LNCaP clone FGC (cell line): ENCODE measurements at regions not wholly inside any gene's neighbourhood (a gene's known extent, or its start where the extent isn't known, plus 50 kb on each side); places are given as distances from the start of the nearest gene placed in this dataset.

Experiments
- DNase-seq: peaks from one replicate; pipeline ENCODE4 v3.0.0-alpha.2; 2011; ENCODE audit warnings: low read depth
- H3K4me3 ChIP-seq: 2 replicates; pipeline ENCODE4 v1.5.1; 2011; ENCODE audit warnings: mild to moderate bottlenecking, low read depth, low read length, control low read depth
- CTCF ChIP-seq: IDR thresholded peaks from 2 replicates; pipeline ENCODE4 v1.5.1; 2012; ENCODE audit warnings: mild to moderate bottlenecking; ENCODE audit not compliant: control insufficient read depth, insufficient read depth; ENCODE audit errors: extremely low read depth

- no peak for TF ChIP-seq CTCF
- DNase-seq, result no peak
- no peak overlapping the region for H3K4me3 ChIP-seq
These were observed 1372.1 kb downstream of the PCDH9 start for GRCh38 chr13:65857942-65858565.

- DNase-seq, result no peak
- TF ChIP-seq CTCF, result no peak
These were observed 1373.7 kb downstream of the PCDH9 start for GRCh38 chr13:65856431-65856830.

GRCh38 chr13:65855242-65855805, 1374.8 kb downstream of the PCDH9 start:
- DNase-seq, result no peak
- no peak for TF ChIP-seq CTCF
- no peak overlapping the region for H3K4me3 ChIP-seq

More at GRCh38 chr13:65856431-65856830, 1373.7 kb downstream of the PCDH9 start:
- H3K4me3 ChIP-seq, result no peak overlapping the region

- H3K4me3 ChIP-seq, result no peak overlapping the region
- TF ChIP-seq CTCF, result no peak
- DNase-seq, result no peak
These were observed 1375.7 kb downstream of the PCDH9 start for GRCh38 chr13:65854431-65854830.

- TF ChIP-seq CTCF, result no peak
- no peak for DNase-seq
- H3K4me3 ChIP-seq, result no peak overlapping the region
These were observed 1385.8 kb downstream of the PCDH9 start for GRCh38 chr13:65844266-65844841.

GRCh38 chr13:65843314-65843731, 1386.8 kb downstream of the PCDH9 start:
- DNase-seq, result no peak
- TF ChIP-seq CTCF, result no peak
- no peak overlapping the region for H3K4me3 ChIP-seq

- no peak for DNase-seq
These were observed 1389.0 kb downstream of the PCDH9 start for GRCh38 chr13:65841156-65841555.

More at GRCh38 chr13:65841156-65841555, 1389.0 kb downstream of the PCDH9 start:
- H3K4me3 ChIP-seq, result no peak overlapping the region
- no peak for TF ChIP-seq CTCF
